Small intestine (tissue), 7 donors: ENCODE measurements at regions not wholly inside any gene's neighbourhood (a gene's known extent, or its start where the extent isn't known, plus 50 kb on each side); places are given as distances from the start of the nearest gene placed in this dataset.
"Not testable (repeated sequence)": the region's sequence is repeated elsewhere in the genome, so short reads cannot be mapped to it uniquely, and the experiment has no call there.

Source experiments
- DNase-seq, 2 donors: peaks; one replicate each; pipeline versions ENCODE4 v3.0.0 to v3.0.0-alpha.2; 2013
- FAIRE-seq: peaks from 2 replicates; lab custom pipeline; 2012; peaks lifted over from hg19 to GRCh38; lab: Jason Lieb, UNC
- H3K27ac ChIP-seq, 3 donors: one replicate each; pipeline ENCODE4 v1.5.1; 2013; ENCODE audit warnings: low read length in 2 of 3, mild to moderate bottlenecking in 2 of 3, control low read depth in 1 of 3, inconsistent platforms in 1 of 3, low read depth in 1 of 3, moderate library complexity in 1 of 3
- H3K27me3 ChIP-seq, 3 donors: one replicate each; pipeline ENCODE4 v1.6.1; 2013; ENCODE audit warnings: low read length in 3 of 3, inconsistent platforms in 1 of 3; ENCODE audit not compliant: control insufficient read depth in 3 of 3, insufficient read depth in 3 of 3
- H3K36me3 ChIP-seq, 3 donors: one replicate each; pipeline ENCODE4 v1.6.1; 2013; ENCODE audit warnings: low read length in 3 of 3, inconsistent platforms in 1 of 3, low read depth in 1 of 3, mild to moderate bottlenecking in 1 of 3, moderate library complexity in 1 of 3; ENCODE audit not compliant: control insufficient read depth in 3 of 3, insufficient read depth in 2 of 3
- H3K4me1 ChIP-seq, 3 donors: one replicate each; pipeline ENCODE4 v1.6.1; 2013; ENCODE audit warnings: low read length in 2 of 3, inconsistent platforms in 1 of 3, low read depth in 1 of 3, mild to moderate bottlenecking in 1 of 3, moderate library complexity in 1 of 3; ENCODE audit not compliant: control insufficient read depth in 3 of 3, insufficient read depth in 2 of 3
- H3K4me3 ChIP-seq, 3 donors: one replicate each; pipeline ENCODE4 v1.5.1; 2013; ENCODE audit warnings: low read length in 3 of 3, control low read depth in 1 of 3, inconsistent platforms in 1 of 3, low read depth in 1 of 3, mild to moderate bottlenecking in 1 of 3, moderate library complexity in 1 of 3
- H3K9me3 ChIP-seq, 2 donors: one replicate each; pipeline ENCODE4 v1.6.1; 2013; ENCODE audit warnings: low read depth in 1 of 2, low read length in 1 of 2; ENCODE audit not compliant: control insufficient read depth in 2 of 2, insufficient read depth in 1 of 2
- WGBS, 3 donors: extraction: QIAGEN DNeasy Blood & Tissue Kit; methylation state at CpG; one replicate each; pipeline ENCODE4 v1.1.7; 2013; 5-methylcytosine and 5-hydroxymethylcytosine counted together
- donor health status: healthy with polysubstance abuse.
- donor health status: control.
- donor health status: control.
- donor health status: Bipolar disorder and iron deficiency.
- donor health status: healthy.

GRCh38 chr16:18101077-18101476 lies 235.5 kb downstream of the NPIPA8 start:
- not testable (repeated sequence) for FAIRE-seq, H3K4me1 ChIP-seq, H3K4me3 ChIP-seq, H3K9me3 ChIP-seq, H3K27me3 ChIP-seq, H3K36me3 ChIP-seq, DNase-seq, H3K27ac ChIP-seq
- WGBS, 3 donors = no CpG with 5 or more reads among the region's 2 CpGs

GRCh38 chr16:18092605-18093004 lies 243.9 kb downstream of the NPIPA8 start:
- H3K36me3 ChIP-seq, H3K9me3 ChIP-seq, DNase-seq, H3K27ac ChIP-seq, H3K4me1 ChIP-seq, H3K4me3 ChIP-seq, H3K27me3 ChIP-seq, FAIRE-seq: not testable (repeated sequence)
- WGBS, 3 donors = 26 to 60% (median 42%) methylated on average over 1 of the region's 1 CpG

GRCh38 chr16:18080658-18081363 lies 255.7 kb downstream of the NPIPA8 start:
- not testable (repeated sequence) for FAIRE-seq, H3K27ac ChIP-seq, H3K36me3 ChIP-seq, H3K27me3 ChIP-seq, H3K4me1 ChIP-seq, DNase-seq, H3K9me3 ChIP-seq, H3K4me3 ChIP-seq
- 83 to 91% (median 89%) methylated on average over 1 of the region's 2 CpGs for WGBS, 3 donors

- not testable (repeated sequence) for FAIRE-seq, H3K27me3 ChIP-seq, H3K9me3 ChIP-seq, H3K4me3 ChIP-seq, H3K27ac ChIP-seq, DNase-seq, H3K4me1 ChIP-seq, H3K36me3 ChIP-seq
Observed at GRCh38 chr16:18077910-18078309, 258.6 kb downstream of the NPIPA8 start.

- no peak overlapping the region for H3K4me3 ChIP-seq
- H3K36me3 ChIP-seq = no peaks in the 10 kb centered on the region
- H3K27ac ChIP-seq = no peak overlapping the region
- WGBS, 3 donors = 75 to 88% (median 81%) methylated on average over 1 of the region's 1 CpG
- DNase-seq (no peak), FAIRE-seq (no peak)
- no peaks in the 10 kb centered on the region for H3K4me1 ChIP-seq
- no peaks in the 10 kb centered on the region for H3K9me3 ChIP-seq
- peaks cover 0 to 3% (median 0%) of the 10 kb centered on the region in 3 donors for H3K27me3 ChIP-seq
Observed at GRCh38 chr16:18072161-18072560, 264.4 kb downstream of the NPIPA8 start.

GRCh38 chr16:18069683-18070082 lies 266.9 kb downstream of the NPIPA8 start:
- no peak for FAIRE-seq
- H3K9me3 ChIP-seq = no peaks in the 10 kb centered on the region
- no peaks in the 10 kb centered on the region for H3K36me3 ChIP-seq
- H3K4me1 ChIP-seq = no peaks in the 10 kb centered on the region
- no peak overlapping the region for H3K4me3 ChIP-seq
- H3K27me3 ChIP-seq = peaks cover 0 to 3% (median 0%) of the 10 kb centered on the region in 3 donors
- DNase-seq = no peak
- no peak overlapping the region for H3K27ac ChIP-seq

- H3K36me3 ChIP-seq = no peaks in the 10 kb centered on the region
- DNase-seq (no peak), FAIRE-seq (no peak)
- no peaks in the 10 kb centered on the region for H3K9me3 ChIP-seq
- no peaks in the 10 kb centered on the region for H3K4me1 ChIP-seq
- H3K27ac ChIP-seq = no peak overlapping the region
- peaks cover 0 to 3% (median 0%) of the 10 kb centered on the region in 3 donors for H3K27me3 ChIP-seq
- no peak overlapping the region for H3K4me3 ChIP-seq
Observed at GRCh38 chr16:18068477-18068876, 268.1 kb downstream of the NPIPA8 start.

- no peak overlapping the region for H3K27ac ChIP-seq
- no peaks in the 10 kb centered on the region for H3K27me3 ChIP-seq
- WGBS, 3 donors = 40 to 47% (median 45%) methylated on average over 9 of the region's 9 CpGs
- no peaks in the 10 kb centered on the region for H3K4me1 ChIP-seq
- H3K4me3 ChIP-seq = no peak overlapping the region
- no peak for FAIRE-seq
- no peak for DNase-seq
- no peaks in the 10 kb centered on the region for H3K36me3 ChIP-seq
- H3K9me3 ChIP-seq = no peaks in the 10 kb centered on the region
Observed at GRCh38 chr16:18062713-18063112, 273.8 kb downstream of the NPIPA8 start.

GRCh38 chr16:18060351-18060750 lies 276.2 kb downstream of the NPIPA8 start:
- no peak for FAIRE-seq
- 56 to 64% (median 58%) methylated on average over 7 of the region's 7 CpGs for WGBS, 3 donors
- no peaks in the 10 kb centered on the region for H3K36me3 ChIP-seq

More at GRCh38 chr16:18060351-18060750, 276.2 kb downstream of the NPIPA8 start:
- H3K4me1 ChIP-seq = no peaks in the 10 kb centered on the region
- no peak for DNase-seq
- no peak overlapping the region for H3K4me3 ChIP-seq
- H3K27ac ChIP-seq = no peak overlapping the region
- no peaks in the 10 kb centered on the region for H3K9me3 ChIP-seq
- no peaks in the 10 kb centered on the region for H3K27me3 ChIP-seq
